Bronchial epithelial cell (primary cell): ENCODE measurements at regions not wholly inside any gene's neighbourhood (a gene's known extent, or its start where the extent isn't known, plus 50 kb on each side); places are given as distances from the start of the nearest gene placed in this dataset.

Source experiments
- DNase-seq: peaks from one replicate; pipeline ENCODE4 v3.0.0-alpha.2; 2010; ENCODE audit warnings: low read depth
- FAIRE-seq: peaks from 2 replicates; lab custom pipeline; 2011; peaks lifted over from hg19 to GRCh38; lab: Jason Lieb, UNC
- H3K27me3 ChIP-seq: 2 replicates; pipeline ENCODE4 v1.5.1; 2011; ENCODE audit warnings: low read length; ENCODE audit not compliant: control insufficient read depth, insufficient read depth
- H3K36me3 ChIP-seq: 2 replicates; pipeline ENCODE4 v1.5.1; 2011; ENCODE audit warnings: low read length; ENCODE audit not compliant: control insufficient read depth, insufficient read depth
- H3K4me3 ChIP-seq: 2 replicates; pipeline ENCODE4 v1.5.1; 2011; ENCODE audit warnings: mild to moderate bottlenecking, low read depth, low read length, control low read depth
- TF ChIP-seq, protein P1 (sequence below): IDR thresholded peaks from 2 replicates; pipeline ENCODE4 v1.5.1; 2011; ENCODE audit warnings: mild to moderate bottlenecking, moderate library complexity, low read length, control low read depth, inconsistent platforms; ENCODE audit not compliant: insufficient read depth, severe bottlenecking

DNA sequence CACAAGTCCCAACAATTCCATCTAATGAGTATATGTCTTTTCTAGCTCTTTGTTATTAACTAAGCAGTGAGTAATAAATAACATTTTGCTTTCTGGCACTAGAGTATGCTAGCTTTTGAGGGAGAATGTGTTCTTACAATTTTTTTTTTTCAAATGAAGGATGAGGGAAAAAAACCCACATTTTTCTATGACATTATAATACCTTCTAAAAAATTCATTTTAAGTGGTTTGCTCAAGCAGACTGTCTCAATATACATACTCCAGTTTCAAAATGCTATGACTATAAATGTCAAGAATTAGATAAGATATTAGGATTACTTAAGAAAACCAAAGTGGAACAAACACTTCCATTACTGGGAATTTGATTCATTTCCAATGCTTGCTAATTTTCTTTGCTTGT, 394.6 kb downstream of the C12orf75 start:
- DNase-seq: no peak
- H3K36me3 ChIP-seq: no peaks in the 10 kb centered on the region
- no peak overlapping the region for H3K4me3 ChIP-seq
- peaks cover 2% of the 10 kb centered on the region for H3K27me3 ChIP-seq
- no peak for FAIRE-seq
- TF ChIP-seq, protein P1, sequence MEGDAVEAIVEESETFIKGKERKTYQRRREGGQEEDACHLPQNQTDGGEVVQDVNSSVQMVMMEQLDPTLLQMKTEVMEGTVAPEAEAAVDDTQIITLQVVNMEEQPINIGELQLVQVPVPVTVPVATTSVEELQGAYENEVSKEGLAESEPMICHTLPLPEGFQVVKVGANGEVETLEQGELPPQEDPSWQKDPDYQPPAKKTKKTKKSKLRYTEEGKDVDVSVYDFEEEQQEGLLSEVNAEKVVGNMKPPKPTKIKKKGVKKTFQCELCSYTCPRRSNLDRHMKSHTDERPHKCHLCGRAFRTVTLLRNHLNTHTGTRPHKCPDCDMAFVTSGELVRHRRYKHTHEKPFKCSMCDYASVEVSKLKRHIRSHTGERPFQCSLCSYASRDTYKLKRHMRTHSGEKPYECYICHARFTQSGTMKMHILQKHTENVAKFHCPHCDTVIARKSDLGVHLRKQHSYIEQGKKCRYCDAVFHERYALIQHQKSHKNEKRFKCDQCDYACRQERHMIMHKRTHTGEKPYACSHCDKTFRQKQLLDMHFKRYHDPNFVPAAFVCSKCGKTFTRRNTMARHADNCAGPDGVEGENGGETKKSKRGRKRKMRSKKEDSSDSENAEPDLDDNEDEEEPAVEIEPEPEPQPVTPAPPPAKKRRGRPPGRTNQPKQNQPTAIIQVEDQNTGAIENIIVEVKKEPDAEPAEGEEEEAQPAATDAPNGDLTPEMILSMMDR: no peak

DNA sequence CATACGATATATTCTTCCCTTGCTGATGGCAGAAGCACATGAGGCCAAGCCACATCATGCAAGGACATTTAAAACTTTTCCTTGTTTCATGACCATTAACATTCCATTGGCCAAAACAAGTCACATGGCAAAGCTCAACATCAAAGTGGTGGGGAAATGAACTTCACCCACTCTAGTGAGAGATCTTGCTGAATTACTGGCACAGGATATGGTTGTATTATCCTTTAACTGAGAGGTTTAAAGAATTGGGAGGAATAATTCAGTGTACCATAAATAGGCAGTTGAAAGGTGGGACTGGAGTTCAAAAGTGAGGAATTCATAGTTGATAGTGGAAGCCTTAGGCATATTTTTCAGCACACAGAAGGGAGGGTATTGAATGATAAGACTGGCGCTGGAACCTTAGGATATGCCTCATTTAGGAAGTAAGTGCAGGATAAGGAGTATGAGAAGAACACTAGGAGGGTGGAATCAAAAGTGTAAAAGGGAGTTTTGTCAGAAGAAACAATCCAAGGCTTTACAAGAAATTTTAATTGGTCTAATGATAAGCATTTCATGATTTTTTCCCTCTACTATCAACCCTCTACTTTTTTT, 398.8 kb downstream of the C12orf75 start:
- no peak for FAIRE-seq
- H3K4me3 ChIP-seq: no peak overlapping the region
- TF ChIP-seq, protein P1: no peak

DNA sequence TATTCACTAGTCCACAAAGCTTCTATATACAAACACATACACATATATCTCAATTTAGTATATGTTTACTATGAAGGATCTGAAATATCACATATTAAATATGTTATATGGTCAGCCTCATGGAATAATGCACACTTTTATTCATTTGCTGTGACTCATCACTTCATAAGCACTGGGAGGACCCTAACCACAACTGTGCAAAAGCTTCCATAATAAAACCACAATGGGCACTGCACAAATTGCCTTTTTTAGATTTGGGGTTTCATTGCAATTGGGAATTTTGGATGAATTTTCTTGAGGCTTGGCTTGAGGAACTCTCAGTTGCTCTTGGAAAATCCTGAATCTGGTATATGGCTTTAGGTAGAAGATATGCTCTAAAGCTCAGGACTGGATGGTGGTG, 399.4 kb downstream of the C12orf75 start:
- DNase-seq: no peak
- no peak for FAIRE-seq
- TF ChIP-seq, protein P1: no peak

More for the DNA sequence above, 398.8 kb downstream of the C12orf75 start:
- no peaks in the 10 kb centered on the region for H3K36me3 ChIP-seq
- peaks cover 3% of the 10 kb centered on the region for H3K27me3 ChIP-seq
- no peak for DNase-seq

DNA sequence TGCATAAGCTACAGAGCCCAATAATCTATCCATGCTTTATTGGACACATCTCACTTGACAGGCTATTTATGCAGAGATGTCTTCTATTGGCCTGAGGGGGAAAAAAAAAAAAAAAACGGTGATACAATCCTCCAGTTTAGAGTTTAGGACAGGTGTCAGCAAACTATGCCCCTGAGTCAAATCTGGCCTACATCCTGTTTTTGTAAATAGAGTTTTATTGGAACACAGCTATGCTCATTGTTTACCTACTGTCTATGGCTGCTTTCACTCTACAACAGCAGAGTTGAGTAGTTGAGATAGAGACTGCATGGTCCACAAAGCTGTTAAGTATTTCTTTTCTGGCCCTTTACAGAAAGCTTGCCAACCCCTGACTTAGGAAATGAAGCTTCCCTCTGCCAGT, 403.1 kb downstream of the C12orf75 start:
- H3K27me3 ChIP-seq: peaks cover 1% of the 10 kb centered on the region
- no peak for FAIRE-seq
- TF ChIP-seq, protein P1: no peak
- H3K36me3 ChIP-seq: no peaks in the 10 kb centered on the region
- H3K4me3 ChIP-seq: no peak overlapping the region
- no peak for DNase-seq

More for the DNA sequence above, 399.4 kb downstream of the C12orf75 start:
- peaks cover 1% of the 10 kb centered on the region for H3K27me3 ChIP-seq
- H3K36me3 ChIP-seq: no peaks in the 10 kb centered on the region
- no peak overlapping the region for H3K4me3 ChIP-seq

DNA sequence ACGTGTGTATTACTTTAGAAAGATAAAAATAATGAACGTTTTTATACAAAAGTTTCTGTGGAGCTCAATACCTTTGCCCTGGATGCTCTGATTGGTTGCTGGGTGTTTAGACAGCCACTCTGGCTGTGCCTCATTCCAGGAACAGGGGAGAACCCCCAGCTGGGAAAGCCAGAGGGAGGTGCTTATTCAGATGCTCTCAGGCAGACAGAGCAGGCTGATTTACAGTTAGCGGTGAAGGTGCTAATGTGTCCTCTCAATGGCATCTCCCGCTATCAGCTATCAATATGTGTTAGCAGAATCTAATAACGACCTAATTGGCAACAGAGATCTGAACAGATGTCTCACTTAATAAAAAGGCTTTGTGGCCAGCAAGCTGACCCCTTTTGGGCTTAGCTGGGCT, 402.3 kb downstream of the NUAK1 start:
- Histone ChIP-seq H3K36me3 (no peaks in the 10 kb centered on the region), H3K4me3 (no peak overlapping the region), H3K27me3 (peaks cover 1% of the 10 kb centered on the region)
- TF ChIP-seq, protein P1: no peak
- FAIRE-seq: no peak
- DNase-seq: no peak

DNA sequence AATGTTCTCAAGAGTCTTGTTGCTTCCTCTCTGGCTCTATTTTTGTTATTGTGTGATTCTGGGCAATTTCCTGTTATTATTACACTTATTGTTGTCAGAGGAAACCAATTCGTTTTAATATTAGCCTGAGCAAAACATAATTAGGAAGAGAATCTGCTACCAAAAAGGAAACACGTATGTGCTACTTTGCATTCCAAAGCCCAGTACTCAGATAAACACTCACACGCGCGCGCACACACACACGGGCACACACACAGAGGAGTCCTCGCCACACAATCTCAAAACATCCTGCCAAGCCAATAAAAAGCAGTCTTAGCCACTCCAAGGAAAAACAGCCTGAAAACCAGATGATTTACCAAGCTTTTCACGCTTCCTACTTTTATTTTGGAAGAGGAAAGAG, 400.7 kb downstream of the NUAK1 start:
- H3K4me3 ChIP-seq: no peak overlapping the region
- no peaks in the 10 kb centered on the region for H3K27me3 ChIP-seq
- FAIRE-seq: no peak
- H3K36me3 ChIP-seq: no peaks in the 10 kb centered on the region
- TF ChIP-seq, protein P1: no peak
- no peak for DNase-seq
